ENCODE measurements at regions not wholly inside any gene's neighbourhood (a gene's known extent, or its start where the extent isn't known, plus 50 kb on each side); places are given as distances from the start of the nearest gene placed in this dataset.

GRCh38 chr11:2072551-2073261 lies 66.5 kb downstream of the IGF2 start:
- no peak overlapping the region for H3K27ac ChIP-seq
- H3K36me3 ChIP-seq (ENCODE audit: insufficient read depth): no peaks in the 10 kb centered on the region
- H3K4me1 ChIP-seq (ENCODE audit: low read depth, poor library complexity, severe bottlenecking): no peaks in the 10 kb centered on the region
- H3K4me3 ChIP-seq (IDR thresholded peaks at IDR 0.05; ENCODE audit: insufficient read depth, low read depth, low read length): no peak overlapping the region
- H3K79me2 ChIP-seq (ENCODE audit: insufficient read depth, low read depth): no peaks in the 10 kb centered on the region
- H3K27me3 ChIP-seq (ENCODE audit: insufficient read depth, low read depth): peaks cover 63% of the 10 kb centered on the region
- no peak overlapping the region for H2AFZ ChIP-seq (ENCODE audit: low read depth)
- H3K9ac ChIP-seq: no peak overlapping the region
- no peaks in the 10 kb centered on the region for H4K20me1 ChIP-seq (ENCODE audit: insufficient read depth)
- TF ChIP-seq CTCF (conservative IDR thresholded peaks at IDR 0.05; ENCODE audit: low read depth, low read length): no peak
- no peak overlapping the region for H3K4me2 ChIP-seq

- H3K4me3 ChIP-seq (IDR thresholded peaks at IDR 0.05; ENCODE audit: insufficient read depth, low read depth, low read length): no peak overlapping the region
- H4K20me1 ChIP-seq (ENCODE audit: insufficient read depth): no peaks in the 10 kb centered on the region
- peaks cover 63% of the 10 kb centered on the region; the same call in 1 of the 2 replicates for H3K27me3 ChIP-seq (ENCODE audit: insufficient read depth, low read depth)
- H3K36me3 ChIP-seq (ENCODE audit: insufficient read depth): no peaks in the 10 kb centered on the region
- no peak overlapping the region for H2AFZ ChIP-seq (ENCODE audit: low read depth)
- no peaks in the 10 kb centered on the region for H3K79me2 ChIP-seq (ENCODE audit: insufficient read depth, low read depth)
- H3K9ac ChIP-seq: no peak overlapping the region
- TF ChIP-seq CTCF (conservative IDR thresholded peaks at IDR 0.05; ENCODE audit: low read depth, low read length): no peak
- no peaks in the 10 kb centered on the region for H3K4me1 ChIP-seq (ENCODE audit: low read depth, poor library complexity, severe bottlenecking)
- H3K27ac ChIP-seq: no peak overlapping the region
- no peak overlapping the region for H3K4me2 ChIP-seq
Measured at GRCh38 chr11:2071748-2072385, 67.3 kb downstream of the IGF2 start.

Data from KMS-11 (cell line).